ENCODE measurements at regions not wholly inside any gene's neighbourhood (a gene's known extent, or its start where the extent isn't known, plus 50 kb on each side); places are given as distances from the start of the nearest gene placed in this dataset.

DNA sequence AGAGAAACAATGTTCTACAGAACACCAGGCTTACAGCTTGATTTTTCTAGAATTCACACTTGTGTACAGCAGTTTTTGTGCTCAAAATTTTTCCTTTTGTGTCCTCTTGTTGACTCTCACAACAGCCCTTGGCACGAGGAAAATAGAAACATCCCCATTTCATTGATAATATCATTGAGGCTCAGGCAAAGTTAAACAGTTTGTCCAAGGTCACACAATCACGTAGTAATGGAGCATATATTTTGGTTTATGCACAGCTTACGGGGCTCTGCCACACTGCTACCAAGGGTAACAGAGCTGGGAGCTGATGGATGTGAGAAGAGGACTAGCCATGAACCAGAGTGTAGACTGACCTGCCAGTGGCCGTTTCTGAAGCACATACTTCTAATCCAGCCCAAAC lies 292.0 kb downstream of the FZD1 start:
- TF ChIP-seq, protein P1, sequence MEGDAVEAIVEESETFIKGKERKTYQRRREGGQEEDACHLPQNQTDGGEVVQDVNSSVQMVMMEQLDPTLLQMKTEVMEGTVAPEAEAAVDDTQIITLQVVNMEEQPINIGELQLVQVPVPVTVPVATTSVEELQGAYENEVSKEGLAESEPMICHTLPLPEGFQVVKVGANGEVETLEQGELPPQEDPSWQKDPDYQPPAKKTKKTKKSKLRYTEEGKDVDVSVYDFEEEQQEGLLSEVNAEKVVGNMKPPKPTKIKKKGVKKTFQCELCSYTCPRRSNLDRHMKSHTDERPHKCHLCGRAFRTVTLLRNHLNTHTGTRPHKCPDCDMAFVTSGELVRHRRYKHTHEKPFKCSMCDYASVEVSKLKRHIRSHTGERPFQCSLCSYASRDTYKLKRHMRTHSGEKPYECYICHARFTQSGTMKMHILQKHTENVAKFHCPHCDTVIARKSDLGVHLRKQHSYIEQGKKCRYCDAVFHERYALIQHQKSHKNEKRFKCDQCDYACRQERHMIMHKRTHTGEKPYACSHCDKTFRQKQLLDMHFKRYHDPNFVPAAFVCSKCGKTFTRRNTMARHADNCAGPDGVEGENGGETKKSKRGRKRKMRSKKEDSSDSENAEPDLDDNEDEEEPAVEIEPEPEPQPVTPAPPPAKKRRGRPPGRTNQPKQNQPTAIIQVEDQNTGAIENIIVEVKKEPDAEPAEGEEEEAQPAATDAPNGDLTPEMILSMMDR (IDR thresholded peaks at IDR 0.05 in 2 of 3, conservative IDR thresholded peaks at IDR 0.05 in 1 of 3; ENCODE audit: insufficient read depth in 2 of 3, low read depth in 1 of 3, low read length in 3 of 3), result no peak
- TF ChIP-seq CBX1 (IDR thresholded peaks at IDR 0.05; ENCODE audit: low read depth) (no peak), EZH2 (IDR thresholded peaks at IDR 0.05; ENCODE audit: borderline replicate concordance, low read depth, low read length) (no peak), GABPA (tag; conservative IDR thresholded peaks at IDR 0.05; ENCODE audit: low read depth) (no peak), ZFX (CRISPR knock-in tag; IDR thresholded peaks at IDR 0.05) (no peak), ZNF274 (IDR thresholded peaks at IDR 0.05; ENCODE audit: borderline replicate concordance, low read depth, low read length) (no peak), ELF1 (tag; IDR thresholded peaks at IDR 0.05) (no peak), ZBTB7A (IDR thresholded peaks at IDR 0.05; ENCODE audit: borderline replicate concordance, control insufficient read depth, low read depth, low read length) (no peak), GTF2E2 (tag; IDR thresholded peaks at IDR 0.05) (no peak), ZNF717 (CRISPR knock-in tag; IDR thresholded peaks at IDR 0.05) (no peak)
- TF ChIP-seq, protein P2, sequence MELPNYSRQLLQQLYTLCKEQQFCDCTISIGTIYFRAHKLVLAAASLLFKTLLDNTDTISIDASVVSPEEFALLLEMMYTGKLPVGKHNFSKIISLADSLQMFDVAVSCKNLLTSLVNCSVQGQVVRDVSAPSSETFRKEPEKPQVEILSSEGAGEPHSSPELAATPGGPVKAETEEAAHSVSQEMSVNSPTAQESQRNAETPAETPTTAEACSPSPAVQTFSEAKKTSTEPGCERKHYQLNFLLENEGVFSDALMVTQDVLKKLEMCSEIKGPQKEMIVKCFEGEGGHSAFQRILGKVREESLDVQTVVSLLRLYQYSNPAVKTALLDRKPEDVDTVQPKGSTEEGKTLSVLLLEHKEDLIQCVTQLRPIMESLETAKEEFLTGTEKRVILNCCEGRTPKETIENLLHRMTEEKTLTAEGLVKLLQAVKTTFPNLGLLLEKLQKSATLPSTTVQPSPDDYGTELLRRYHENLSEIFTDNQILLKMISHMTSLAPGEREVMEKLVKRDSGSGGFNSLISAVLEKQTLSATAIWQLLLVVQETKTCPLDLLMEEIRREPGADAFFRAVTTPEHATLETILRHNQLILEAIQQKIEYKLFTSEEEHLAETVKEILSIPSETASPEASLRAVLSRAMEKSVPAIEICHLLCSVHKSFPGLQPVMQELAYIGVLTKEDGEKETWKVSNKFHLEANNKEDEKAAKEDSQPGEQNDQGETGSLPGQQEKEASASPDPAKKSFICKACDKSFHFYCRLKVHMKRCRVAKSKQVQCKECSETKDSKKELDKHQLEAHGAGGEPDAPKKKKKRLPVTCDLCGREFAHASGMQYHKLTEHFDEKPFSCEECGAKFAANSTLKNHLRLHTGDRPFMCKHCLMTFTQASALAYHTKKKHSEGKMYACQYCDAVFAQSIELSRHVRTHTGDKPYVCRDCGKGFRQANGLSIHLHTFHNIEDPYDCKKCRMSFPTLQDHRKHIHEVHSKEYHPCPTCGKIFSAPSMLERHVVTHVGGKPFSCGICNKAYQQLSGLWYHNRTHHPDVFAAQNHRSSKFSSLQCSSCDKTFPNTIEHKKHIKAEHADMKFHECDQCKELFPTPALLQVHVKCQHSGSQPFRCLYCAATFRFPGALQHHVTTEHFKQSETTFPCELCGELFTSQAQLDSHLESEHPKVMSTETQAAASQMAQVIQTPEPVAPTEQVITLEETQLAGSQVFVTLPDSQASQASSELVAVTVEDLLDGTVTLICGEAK (IDR thresholded peaks at IDR 0.05), result no peak
- TF ChIP-seq, protein P2 (CRISPR knock-in tag; IDR thresholded peaks at IDR 0.05), result no peak
- TF ChIP-seq, protein P3, sequence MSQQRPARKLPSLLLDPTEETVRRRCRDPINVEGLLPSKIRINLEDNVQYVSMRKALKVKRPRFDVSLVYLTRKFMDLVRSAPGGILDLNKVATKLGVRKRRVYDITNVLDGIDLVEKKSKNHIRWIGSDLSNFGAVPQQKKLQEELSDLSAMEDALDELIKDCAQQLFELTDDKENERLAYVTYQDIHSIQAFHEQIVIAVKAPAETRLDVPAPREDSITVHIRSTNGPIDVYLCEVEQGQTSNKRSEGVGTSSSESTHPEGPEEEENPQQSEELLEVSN (IDR thresholded peaks at IDR 0.05; ENCODE audit: borderline replicate concordance in 1 of 2, extremely low read depth in 1 of 2, insufficient read depth in 1 of 2, insufficient read length in 1 of 2, low read depth in 1 of 2, low read length in 1 of 2, poor library complexity in 1 of 2, severe bottlenecking in 1 of 2), result no peak
